ENCODE measurements at regions not wholly inside any gene's neighbourhood (a gene's known extent, or its start where the extent isn't known, plus 50 kb on each side); places are given as distances from the start of the nearest gene placed in this dataset.
"Not testable (repeated sequence)": the region's sequence is repeated elsewhere in the genome, so short reads cannot be mapped to it uniquely, and the experiment has no call there.

- Histone ChIP-seq H4K20me1 (ENCODE audit: insufficient read depth, low read length) (no peaks in the 10 kb centered on the region), H2AFZ (ENCODE audit: low read length) (no peak overlapping the region), H3K27ac (ENCODE audit: low read depth, low read length) (no peak overlapping the region), H3K9me3 (ENCODE audit: low read depth, low read length) (no peaks in the 10 kb centered on the region), H3K27me3 (ENCODE audit: insufficient read depth, low read length) (no peaks in the 10 kb centered on the region), H3K79me2 (ENCODE audit: insufficient read depth, low read length) (no peaks in the 10 kb centered on the region), H3K4me2 (ENCODE audit: insufficient read depth, low read length) (no peak overlapping the region), H3K4me1 (ENCODE audit: insufficient read depth, low read length) (no peaks in the 10 kb centered on the region), H3K4me3 (ENCODE audit: insufficient read depth, low read length) (no peak overlapping the region), H3K36me3 (ENCODE audit: insufficient read depth, low read length) (no peaks in the 10 kb centered on the region)
- DNase-seq (ENCODE audit: insufficient read length, low spot score, missing footprints): no peak
- TF ChIP-seq CTCF (IDR thresholded peaks at IDR 0.05; ENCODE audit: extremely low read depth, low read depth, low read length): no peak
Measured at GRCh38 chr4:27123769-27124124, 263.1 kb downstream of the STIM2 start.

GRCh38 chr4:27126895-27127294 is 266.3 kb downstream of the STIM2 start:
- H3K79me2 ChIP-seq (ENCODE audit: insufficient read depth, low read length); H3K4me2 ChIP-seq (ENCODE audit: insufficient read depth, low read length); H3K4me3 ChIP-seq (ENCODE audit: insufficient read depth, low read length); H4K20me1 ChIP-seq (ENCODE audit: insufficient read depth, low read length); H3K36me3 ChIP-seq (ENCODE audit: insufficient read depth, low read length); H3K27ac ChIP-seq (ENCODE audit: low read depth, low read length); H2AFZ ChIP-seq (ENCODE audit: low read length); H3K27me3 ChIP-seq (ENCODE audit: insufficient read depth, low read length); DNase-seq (ENCODE audit: insufficient read length, low spot score, missing footprints); H3K4me1 ChIP-seq (ENCODE audit: insufficient read depth, low read length); H3K9me3 ChIP-seq (ENCODE audit: low read depth, low read length): not testable (repeated sequence)

- Histone ChIP-seq H3K9me3 (ENCODE audit: low read depth, low read length) (no peaks in the 10 kb centered on the region), H2AFZ (ENCODE audit: low read length) (no peak overlapping the region), H3K27me3 (ENCODE audit: insufficient read depth, low read length) (no peaks in the 10 kb centered on the region), H3K36me3 (ENCODE audit: insufficient read depth, low read length) (no peaks in the 10 kb centered on the region), H4K20me1 (ENCODE audit: insufficient read depth, low read length) (no peaks in the 10 kb centered on the region), H3K27ac (ENCODE audit: low read depth, low read length) (no peak overlapping the region), H3K4me1 (ENCODE audit: insufficient read depth, low read length) (no peaks in the 10 kb centered on the region), H3K4me2 (ENCODE audit: insufficient read depth, low read length) (no peak overlapping the region), H3K4me3 (ENCODE audit: insufficient read depth, low read length) (no peak overlapping the region), H3K79me2 (ENCODE audit: insufficient read depth, low read length) (no peaks in the 10 kb centered on the region)
- DNase-seq (ENCODE audit: insufficient read length, low spot score, missing footprints): no peak
- TF ChIP-seq CTCF (IDR thresholded peaks at IDR 0.05; ENCODE audit: extremely low read depth, low read depth, low read length): no peak
Measured at GRCh38 chr4:27128443-27128842, 267.8 kb downstream of the STIM2 start.

GRCh38 chr4:27129871-27130366 is 269.3 kb downstream of the STIM2 start:
- Histone ChIP-seq H3K79me2 (ENCODE audit: insufficient read depth, low read length) (no peaks in the 10 kb centered on the region), H3K4me2 (ENCODE audit: insufficient read depth, low read length) (no peak overlapping the region), H3K27me3 (ENCODE audit: insufficient read depth, low read length) (no peaks in the 10 kb centered on the region), H3K36me3 (ENCODE audit: insufficient read depth, low read length) (no peaks in the 10 kb centered on the region), H3K9me3 (ENCODE audit: low read depth, low read length) (no peaks in the 10 kb centered on the region), H2AFZ (ENCODE audit: low read length) (no peak overlapping the region), H4K20me1 (ENCODE audit: insufficient read depth, low read length) (no peaks in the 10 kb centered on the region), H3K27ac (ENCODE audit: low read depth, low read length) (no peak overlapping the region), H3K4me1 (ENCODE audit: insufficient read depth, low read length) (no peaks in the 10 kb centered on the region), H3K4me3 (ENCODE audit: insufficient read depth, low read length) (no peak overlapping the region)
- DNase-seq (ENCODE audit: insufficient read length, low spot score, missing footprints): peak; percentile 29
- no peak for TF ChIP-seq CTCF (IDR thresholded peaks at IDR 0.05; ENCODE audit: extremely low read depth, low read depth, low read length)
